Keratinocyte (primary cell): ENCODE measurements at regions not wholly inside any gene's neighbourhood (a gene's known extent, or its start where the extent isn't known, plus 50 kb on each side); places are given as distances from the start of the nearest gene placed in this dataset.

Experiments used
- EZH2 ChIP-seq: IDR thresholded peaks from one replicate; pipeline ENCODE4 v1.6.1; 2012; ENCODE audit warnings: inconsistent platforms, mild to moderate bottlenecking, low read length, moderate library complexity
- TF ChIP-seq, protein P1 (sequence below), 3 experiments: IDR thresholded peaks in 1 of 3; conservative IDR thresholded peaks in 1 of 3; optimal IDR thresholded peaks in 1 of 3; 2 replicates in 2 of 3; 3 replicates in 1 of 3; pipeline versions ENCODE3 to v1.5.1; 2011; ENCODE audit warnings: low read length in 3 of 3, mild to moderate bottlenecking in 3 of 3, moderate library complexity in 2 of 3, control low read depth in 1 of 3, inconsistent platforms in 1 of 3; ENCODE audit not compliant: insufficient read depth in 2 of 3; ENCODE audit errors: extremely low read depth in 1 of 3

DNA sequence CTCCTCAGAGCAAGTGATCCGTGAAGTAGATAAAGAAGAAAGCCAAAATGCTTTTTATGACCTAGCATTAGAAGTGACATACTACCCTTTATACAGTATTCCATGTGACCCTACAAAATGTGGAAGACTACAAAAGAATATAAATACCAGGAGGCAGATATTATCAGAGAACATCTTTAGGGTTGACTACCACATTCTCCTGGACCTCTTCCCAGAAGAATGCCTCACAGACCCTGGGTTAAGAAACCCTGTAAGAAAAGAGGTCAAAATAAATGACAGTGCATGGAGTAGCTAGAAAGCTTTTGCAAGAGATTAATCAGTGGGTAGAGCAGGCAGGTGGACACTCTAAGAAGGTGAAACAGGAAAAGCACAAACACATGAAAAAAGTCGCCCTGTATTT is 69.2 kb downstream of the FANCF start:
- TF ChIP-seq, protein P1, sequence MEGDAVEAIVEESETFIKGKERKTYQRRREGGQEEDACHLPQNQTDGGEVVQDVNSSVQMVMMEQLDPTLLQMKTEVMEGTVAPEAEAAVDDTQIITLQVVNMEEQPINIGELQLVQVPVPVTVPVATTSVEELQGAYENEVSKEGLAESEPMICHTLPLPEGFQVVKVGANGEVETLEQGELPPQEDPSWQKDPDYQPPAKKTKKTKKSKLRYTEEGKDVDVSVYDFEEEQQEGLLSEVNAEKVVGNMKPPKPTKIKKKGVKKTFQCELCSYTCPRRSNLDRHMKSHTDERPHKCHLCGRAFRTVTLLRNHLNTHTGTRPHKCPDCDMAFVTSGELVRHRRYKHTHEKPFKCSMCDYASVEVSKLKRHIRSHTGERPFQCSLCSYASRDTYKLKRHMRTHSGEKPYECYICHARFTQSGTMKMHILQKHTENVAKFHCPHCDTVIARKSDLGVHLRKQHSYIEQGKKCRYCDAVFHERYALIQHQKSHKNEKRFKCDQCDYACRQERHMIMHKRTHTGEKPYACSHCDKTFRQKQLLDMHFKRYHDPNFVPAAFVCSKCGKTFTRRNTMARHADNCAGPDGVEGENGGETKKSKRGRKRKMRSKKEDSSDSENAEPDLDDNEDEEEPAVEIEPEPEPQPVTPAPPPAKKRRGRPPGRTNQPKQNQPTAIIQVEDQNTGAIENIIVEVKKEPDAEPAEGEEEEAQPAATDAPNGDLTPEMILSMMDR (optimal IDR thresholded peaks at IDR 0.05 in 1 of 3, IDR thresholded peaks at IDR 0.05 in 1 of 3, conservative IDR thresholded peaks at IDR 0.05 in 1 of 3; ENCODE audit: extremely low read depth in 1 of 3, insufficient read depth in 2 of 3, low read length in 3 of 3), result no peak
- no peak for TF ChIP-seq EZH2
